GM12878 (cell line): ENCODE measurements at regions not wholly inside any gene's neighbourhood (a gene's known extent, or its start where the extent isn't known, plus 50 kb on each side); places are given as distances from the start of the nearest gene placed in this dataset.

Experiments used
- POLR2A ChIP-seq: IDR thresholded peaks from 2 replicates; pipeline ENCODE4 v1.6.1; 2011; ENCODE audit warnings: low read depth, mild to moderate bottlenecking, low read length
- TCF7 ChIP-seq: IDR thresholded peaks from 2 replicates; pipeline ENCODE4 v1.6.1; 2014; ENCODE audit warnings: antibody characterized with exemption, borderline replicate concordance

- TF ChIP-seq POLR2A (no peak), TCF7 (no peak)
Observed at GRCh38 chr1:59104191-59104760, 192.6 kb upstream of the FGGY start.
